ENCODE measurements at regions not wholly inside any gene's neighbourhood (a gene's known extent, or its start where the extent isn't known, plus 50 kb on each side); places are given as distances from the start of the nearest gene placed in this dataset.
A peak's percentile ranks its signal among the peaks of the same experiment; 100 is the strongest.

DNA sequence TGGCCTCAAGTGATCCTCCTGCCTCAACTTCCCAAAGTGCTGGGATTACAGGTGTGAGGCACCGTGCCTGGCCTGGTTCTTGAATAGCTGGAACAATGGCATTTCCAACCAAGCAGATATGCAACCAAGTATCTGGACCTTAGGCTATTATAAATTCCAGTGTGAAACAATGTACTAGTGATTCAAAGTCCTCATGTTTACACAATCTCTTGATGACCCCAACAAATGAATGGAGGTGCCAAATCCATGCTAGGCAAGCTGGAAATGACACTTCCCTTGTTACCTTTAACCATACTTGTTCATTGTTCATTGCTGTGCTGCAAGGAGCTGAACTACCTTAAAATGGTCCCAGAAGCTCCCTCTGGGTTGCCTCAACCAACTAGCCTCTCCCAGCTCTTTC is 282.2 kb upstream of the KLF14 start:
- H3K27me3 Mint-ChIP-seq (ENCODE audit: insufficient read depth, unreplicated experiment), result no peaks in the 10 kb centered on the region
- intact Hi-C loops (cut with micrococcal nuclease), result no loop called here
- no peak overlapping the region for H3K4me3 Mint-ChIP-seq (ENCODE audit: unreplicated experiment)
- ChIA-PET CTCF (interaction anchor here (1.0 to 2.8 kb wide), 5 partner anchors 11 to 120 kb away, joined by 3 to 12 read pairs (median 6); no protein-coding TSS in a partner anchor), POLR2A (interaction anchor here (0.7 to 1.7 kb wide), 6 partner anchors 9 to 279 kb away, joined by 3 to 7 read pairs (median 3); no protein-coding TSS in a partner anchor)
- H3K27ac Mint-ChIP-seq (ENCODE audit: low read depth, unreplicated experiment), result no peak overlapping the region
- peaks cover 10% of the 10 kb centered on the region for H3K36me3 Mint-ChIP-seq (ENCODE audit: insufficient read depth, unreplicated experiment)
- no TSS peak for BruUV-seq (replicated peaks)
- TF ChIP-seq, protein P1, sequence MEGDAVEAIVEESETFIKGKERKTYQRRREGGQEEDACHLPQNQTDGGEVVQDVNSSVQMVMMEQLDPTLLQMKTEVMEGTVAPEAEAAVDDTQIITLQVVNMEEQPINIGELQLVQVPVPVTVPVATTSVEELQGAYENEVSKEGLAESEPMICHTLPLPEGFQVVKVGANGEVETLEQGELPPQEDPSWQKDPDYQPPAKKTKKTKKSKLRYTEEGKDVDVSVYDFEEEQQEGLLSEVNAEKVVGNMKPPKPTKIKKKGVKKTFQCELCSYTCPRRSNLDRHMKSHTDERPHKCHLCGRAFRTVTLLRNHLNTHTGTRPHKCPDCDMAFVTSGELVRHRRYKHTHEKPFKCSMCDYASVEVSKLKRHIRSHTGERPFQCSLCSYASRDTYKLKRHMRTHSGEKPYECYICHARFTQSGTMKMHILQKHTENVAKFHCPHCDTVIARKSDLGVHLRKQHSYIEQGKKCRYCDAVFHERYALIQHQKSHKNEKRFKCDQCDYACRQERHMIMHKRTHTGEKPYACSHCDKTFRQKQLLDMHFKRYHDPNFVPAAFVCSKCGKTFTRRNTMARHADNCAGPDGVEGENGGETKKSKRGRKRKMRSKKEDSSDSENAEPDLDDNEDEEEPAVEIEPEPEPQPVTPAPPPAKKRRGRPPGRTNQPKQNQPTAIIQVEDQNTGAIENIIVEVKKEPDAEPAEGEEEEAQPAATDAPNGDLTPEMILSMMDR (IDR thresholded peaks at IDR 0.05; ENCODE audit: unreplicated experiment), result no peak
- DNase-seq (ENCODE audit: unreplicated experiment), result peak; percentile 56
- H3K9me3 Mint-ChIP-seq (ENCODE audit: unreplicated experiment), result no peaks in the 10 kb centered on the region
- peaks cover 39% of the 10 kb centered on the region for H3K4me1 Mint-ChIP-seq (ENCODE audit: insufficient read depth, unreplicated experiment)

- H3K36me3 Mint-ChIP-seq (ENCODE audit: insufficient read depth, unreplicated experiment), result peaks cover 37% of the 10 kb centered on the region
- intact Hi-C loops (cut with micrococcal nuclease), result no loop called here
- BruUV-seq (replicated peaks), result no TSS peak
- DNase-seq (ENCODE audit: unreplicated experiment), result no peak
- H3K4me1 Mint-ChIP-seq (ENCODE audit: insufficient read depth, unreplicated experiment), result peaks cover 18% of the 10 kb centered on the region
- TF ChIP-seq, protein P1 (IDR thresholded peaks at IDR 0.05; ENCODE audit: unreplicated experiment), result no peak
- H3K4me3 Mint-ChIP-seq (ENCODE audit: unreplicated experiment), result no peak overlapping the region
- H3K27me3 Mint-ChIP-seq (ENCODE audit: insufficient read depth, unreplicated experiment), result no peaks in the 10 kb centered on the region
- no peak overlapping the region for H3K27ac Mint-ChIP-seq (ENCODE audit: low read depth, unreplicated experiment)
- CTCF ChIA-PET, result interaction anchor here (0.7 to 1.3 kb wide), 4 partner anchors 23 to 295 kb away, joined by 3 to 5 read pairs (median 3); no protein-coding TSS in a partner anchor
- POLR2A ChIA-PET, result interaction anchor here (0.6 to 0.9 kb wide), 5 partner anchors 24 to 137 kb away, joined by 3 to 5 read pairs (median 3); no protein-coding TSS in a partner anchor
- H3K9me3 Mint-ChIP-seq (ENCODE audit: unreplicated experiment), result no peaks in the 10 kb centered on the region
These were observed 285.3 kb upstream of the KLF14 start for GRCh38 chr7:131019351-131019750.

- no peak overlapping the region for H3K27ac Mint-ChIP-seq (ENCODE audit: low read depth, unreplicated experiment)
- ChIA-PET CTCF (interaction anchor here (0.5 kb wide), 1 partner anchor 1010 kb away, joined by 3 read pairs; no protein-coding TSS in a partner anchor), POLR2A (no interaction called here)
- intact Hi-C loops (cut with micrococcal nuclease), result no loop called here
- TF ChIP-seq, protein P1 (IDR thresholded peaks at IDR 0.05; ENCODE audit: unreplicated experiment), result no peak
- BruUV-seq (replicated peaks), result no TSS peak
- H3K4me1 Mint-ChIP-seq (ENCODE audit: insufficient read depth, unreplicated experiment), result peaks cover 14% of the 10 kb centered on the region
- H3K4me3 Mint-ChIP-seq (ENCODE audit: unreplicated experiment), result no peak overlapping the region
- no peaks in the 10 kb centered on the region for H3K9me3 Mint-ChIP-seq (ENCODE audit: unreplicated experiment)
- no peaks in the 10 kb centered on the region for H3K27me3 Mint-ChIP-seq (ENCODE audit: insufficient read depth, unreplicated experiment)
- peaks cover 40% of the 10 kb centered on the region for H3K36me3 Mint-ChIP-seq (ENCODE audit: insufficient read depth, unreplicated experiment)
- DNase-seq (ENCODE audit: unreplicated experiment), result no peak
These were observed 286.8 kb upstream of the KLF14 start for GRCh38 chr7:131020759-131021261.

DNA sequence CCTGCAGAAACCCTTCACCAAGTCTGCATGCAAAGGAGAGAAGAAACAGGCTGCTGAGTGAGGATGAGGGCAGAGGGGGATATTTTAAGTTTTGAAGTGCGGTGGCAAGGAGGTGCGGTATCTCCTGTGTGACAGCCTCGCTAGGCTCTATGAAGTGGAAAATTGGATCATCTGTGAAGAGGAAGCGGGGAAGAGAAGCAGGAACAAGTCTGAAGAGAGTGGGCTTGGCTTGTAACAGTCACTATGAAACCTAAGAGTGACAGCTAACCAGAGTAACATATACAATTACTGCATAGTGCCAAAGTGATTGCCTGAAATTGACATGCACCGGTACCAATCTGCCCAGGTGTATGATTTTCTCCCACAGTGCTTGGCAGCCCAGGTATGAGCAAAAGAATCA is 287.5 kb upstream of the KLF14 start:
- ChIA-PET CTCF (interaction anchor here (1.5 to 1.8 kb wide), 2 partner anchors 9 to 19 kb away, joined by 5 to 7 read pairs; no protein-coding TSS in a partner anchor), POLR2A (no interaction called here)
- DNase-seq (ENCODE audit: unreplicated experiment), result no peak
- BruUV-seq (replicated peaks), result no TSS peak
- H3K36me3 Mint-ChIP-seq (ENCODE audit: insufficient read depth, unreplicated experiment), result peaks cover 39% of the 10 kb centered on the region
- peaks cover 12% of the 10 kb centered on the region for H3K4me1 Mint-ChIP-seq (ENCODE audit: insufficient read depth, unreplicated experiment)
- H3K4me3 Mint-ChIP-seq (ENCODE audit: unreplicated experiment), result no peak overlapping the region
- no peaks in the 10 kb centered on the region for H3K9me3 Mint-ChIP-seq (ENCODE audit: unreplicated experiment)
- H3K27ac Mint-ChIP-seq (ENCODE audit: low read depth, unreplicated experiment), result no peak overlapping the region
- intact Hi-C loops (cut with micrococcal nuclease), result no loop called here
- H3K27me3 Mint-ChIP-seq (ENCODE audit: insufficient read depth, unreplicated experiment), result no peaks in the 10 kb centered on the region
- TF ChIP-seq, protein P1 (IDR thresholded peaks at IDR 0.05; ENCODE audit: unreplicated experiment), result no peak
